Calu3 (cell line): ENCODE measurements at regions not wholly inside any gene's neighbourhood (a gene's known extent, or its start where the extent isn't known, plus 50 kb on each side); places are given as distances from the start of the nearest gene placed in this dataset.

Source experiments
- BruUV-seq: library from RNA; stranded (reverse); fragments of 400-500 nt; replicated peaks from 2 replicates; lab custom pipeline; 2021; lab: Mats Ljungman, UMichigan
- CTCF ChIA-PET: fragments of 300-600 bp; sonication (Branson Sonifier 250); formaldehyde crosslinking; loops from one replicate; lab custom pipeline; 2022; ENCODE audit warnings: antibody characterized with exemption; lab: Charles Lee
- DNase-seq: peaks from one replicate; pipeline ENCODE4 v3.0.0; 2022
- H3K27ac Mint-ChIP-seq: one replicate; pipeline ENCODE4 v1.8.0; 2022; ENCODE audit warnings: mixed read lengths; ENCODE audit not compliant: unreplicated experiment
- H3K27me3 Mint-ChIP-seq: one replicate; pipeline ENCODE4 v1.8.0; 2022; ENCODE audit warnings: mixed read lengths; ENCODE audit not compliant: unreplicated experiment
- H3K36me3 Mint-ChIP-seq: one replicate; pipeline ENCODE4 v1.8.0; 2022; ENCODE audit warnings: mild to moderate bottlenecking, moderate library complexity, mixed read lengths; ENCODE audit not compliant: insufficient read depth, unreplicated experiment
- H3K4me1 Mint-ChIP-seq: one replicate; pipeline ENCODE4 v1.8.0; 2022; ENCODE audit warnings: mild to moderate bottlenecking, low read depth, mixed read lengths; ENCODE audit not compliant: unreplicated experiment
- H3K4me3 Mint-ChIP-seq: one replicate; pipeline ENCODE4 v1.8.0; 2022; ENCODE audit warnings: mild to moderate bottlenecking, low read depth, moderate library complexity, mixed read lengths; ENCODE audit not compliant: unreplicated experiment
- H3K9me3 Mint-ChIP-seq: one replicate; pipeline ENCODE4 v1.8.0; 2022; ENCODE audit warnings: low read depth, mixed read lengths; ENCODE audit not compliant: unreplicated experiment
- CTCF ChIP-seq: fragments of 200-600 bp; IDR thresholded peaks from one replicate; pipeline ENCODE4 v1.8.0; 2022; ENCODE audit warnings: antibody characterized with exemption; ENCODE audit not compliant: unreplicated experiment
- intact Hi-C: fragments of 100-400 bp; cut with micrococcal nuclease; formaldehyde crosslinking; loops from one replicate; pipeline ENCODE4 v1.10.0; 2022; ENCODE audit not compliant: unreplicated experiment

GRCh38 chr14:44372231-44372630, 134.9 kb downstream of the FSCB start:
- Mint-ChIP-seq H3K9me3 (peaks cover 7% of the 10 kb centered on the region), H3K4me1 (no peaks in the 10 kb centered on the region), H3K27me3 (no peaks in the 10 kb centered on the region), H3K27ac (no peak overlapping the region), H3K36me3 (no peaks in the 10 kb centered on the region), H3K4me3 (no peak overlapping the region)
- no peak for DNase-seq
- intact Hi-C loops: no loop called here
- no peak for TF ChIP-seq CTCF
- BruUV-seq: no TSS peak
- CTCF ChIA-PET: no interaction called here

- CTCF ChIA-PET: no interaction called here
- intact Hi-C loops: no loop called here
- Mint-ChIP-seq H3K36me3 (no peaks in the 10 kb centered on the region), H3K9me3 (peaks cover 11% of the 10 kb centered on the region), H3K4me1 (no peaks in the 10 kb centered on the region), H3K4me3 (no peak overlapping the region), H3K27me3 (no peaks in the 10 kb centered on the region), H3K27ac (no peak overlapping the region)
- no peak for DNase-seq
- no peak for TF ChIP-seq CTCF
- no TSS peak for BruUV-seq
Observed at GRCh38 chr14:44370727-44371126, 136.4 kb downstream of the FSCB start.

- Mint-ChIP-seq H3K4me1 (no peaks in the 10 kb centered on the region), H3K27ac (no peak overlapping the region), H3K4me3 (no peak overlapping the region), H3K27me3 (no peaks in the 10 kb centered on the region), H3K9me3 (peaks cover 10% of the 10 kb centered on the region), H3K36me3 (no peaks in the 10 kb centered on the region)
- no peak for DNase-seq
- no TSS peak for BruUV-seq
- intact Hi-C loops: no loop called here
- CTCF ChIA-PET: no interaction called here
- no peak for TF ChIP-seq CTCF
Observed at GRCh38 chr14:44369401-44370123, 137.5 kb downstream of the FSCB start.

GRCh38 chr14:44361083-44361482, 146.0 kb downstream of the FSCB start:
- Mint-ChIP-seq H3K36me3 (no peaks in the 10 kb centered on the region), H3K9me3 (peaks cover 14% of the 10 kb centered on the region), H3K27ac (no peak overlapping the region), H3K4me3 (no peak overlapping the region), H3K27me3 (no peaks in the 10 kb centered on the region), H3K4me1 (no peaks in the 10 kb centered on the region)
- TF ChIP-seq CTCF: no peak
- intact Hi-C loops: no loop called here
- no TSS peak for BruUV-seq
- CTCF ChIA-PET: no interaction called here
- no peak for DNase-seq
